ENCODE measurements at regions not wholly inside any gene's neighbourhood (a gene's known extent, or its start where the extent isn't known, plus 50 kb on each side); places are given as distances from the start of the nearest gene placed in this dataset.

GRCh38 chr2:208627110-208627884, 220.7 kb downstream of the PTH2R start:
- in situ Hi-C loops (cut with MboI; ENCODE audit: low sequenced_read_pairs, unreplicated experiment), result no loop called here

GRCh38 chr2:208627916-208628315, 221.3 kb downstream of the PTH2R start:
- TF ChIP-seq CTCF (IDR thresholded peaks at IDR 0.05; ENCODE audit: borderline replicate concordance, control extremely low read depth, extremely low read depth, insufficient read depth, missing control alignments), result no peak
- DNase-seq (ENCODE audit: low spot score), result no peak
- in situ Hi-C loops (cut with MboI; ENCODE audit: low sequenced_read_pairs, unreplicated experiment), result no loop called here

More at GRCh38 chr2:208627110-208627884, 220.7 kb downstream of the PTH2R start:
- TF ChIP-seq CTCF (IDR thresholded peaks at IDR 0.05; ENCODE audit: borderline replicate concordance, control extremely low read depth, extremely low read depth, insufficient read depth, missing control alignments), result no peak
- DNase-seq (ENCODE audit: low spot score), result no peak

GRCh38 chr2:208638059-208638458, 231.5 kb downstream of the PTH2R start:
- in situ Hi-C loops (cut with MboI; ENCODE audit: low sequenced_read_pairs, unreplicated experiment), result no loop called here
- DNase-seq (ENCODE audit: low spot score), result no peak
- TF ChIP-seq CTCF (IDR thresholded peaks at IDR 0.05; ENCODE audit: borderline replicate concordance, control extremely low read depth, extremely low read depth, insufficient read depth, missing control alignments), result no peak

- no peak for DNase-seq (ENCODE audit: low spot score)
- TF ChIP-seq CTCF (IDR thresholded peaks at IDR 0.05; ENCODE audit: borderline replicate concordance, control extremely low read depth, extremely low read depth, insufficient read depth, missing control alignments), result no peak
- in situ Hi-C loops (cut with MboI; ENCODE audit: low sequenced_read_pairs, unreplicated experiment), result no loop called here
Measured at GRCh38 chr2:208642125-208642779, 235.7 kb downstream of the PTH2R start.

GRCh38 chr2:208643145-208643544, 236.6 kb downstream of the PTH2R start:
- in situ Hi-C loops (cut with MboI; ENCODE audit: low sequenced_read_pairs, unreplicated experiment), result no loop called here
- DNase-seq (ENCODE audit: low spot score), result no peak
- no peak for TF ChIP-seq CTCF (IDR thresholded peaks at IDR 0.05; ENCODE audit: borderline replicate concordance, control extremely low read depth, extremely low read depth, insufficient read depth, missing control alignments)

GRCh38 chr2:208645226-208645625, 238.6 kb downstream of the PTH2R start:
- DNase-seq (ENCODE audit: low spot score), result no peak
- in situ Hi-C loops (cut with MboI; ENCODE audit: low sequenced_read_pairs, unreplicated experiment), result no loop called here
- no peak for TF ChIP-seq CTCF (IDR thresholded peaks at IDR 0.05; ENCODE audit: borderline replicate concordance, control extremely low read depth, extremely low read depth, insufficient read depth, missing control alignments)

Measured in GM13976 (cell line).